ENCODE measurements at regions not wholly inside any gene's neighbourhood (a gene's known extent, or its start where the extent isn't known, plus 50 kb on each side); places are given as distances from the start of the nearest gene placed in this dataset.

GRCh38 chr14:43341921-43342320, 1165.2 kb downstream of the FSCB start (continued):
- no peak for TF ChIP-seq ETS1 (IDR thresholded peaks at IDR 0.05)
- TF ChIP-seq POLR2AphosphoS5 (IDR thresholded peaks at IDR 0.05; ENCODE audit: low read depth), result no peak
- no peak for TF ChIP-seq EZH2 (IDR thresholded peaks at IDR 0.05; ENCODE audit: low read depth, unreplicated experiment)
- TF ChIP-seq ZNF331 (CRISPR knock-in tag; IDR thresholded peaks at IDR 0.05; ENCODE audit: low read depth), result no peak
- TF ChIP-seq ZNF114 (CRISPR knock-in tag; IDR thresholded peaks at IDR 0.05), result no peak
- no peak for TF ChIP-seq STAT1 (IDR thresholded peaks at IDR 0.05; ENCODE audit: unreplicated experiment)

- no peak overlapping the region for H3K4me2 ChIP-seq
- no peak for TF ChIP-seq ETS1 (IDR thresholded peaks at IDR 0.05)
- TF ChIP-seq ZNF331 (CRISPR knock-in tag; IDR thresholded peaks at IDR 0.05; ENCODE audit: low read depth), result no peak
- no peak for TF ChIP-seq STAT1 (IDR thresholded peaks at IDR 0.05; ENCODE audit: unreplicated experiment)
- TF ChIP-seq CTCF (conservative IDR thresholded peaks at IDR 0.05; ENCODE audit: low read depth in 2 of 2), result no peak
- no peak for TF ChIP-seq NANOG (IDR thresholded peaks at IDR 0.05; ENCODE audit: borderline replicate concordance)
- no peak for TF ChIP-seq REST (IDR thresholded peaks at IDR 0.05; ENCODE audit: unreplicated experiment)
- no peak for TF ChIP-seq JUNB (IDR thresholded peaks at IDR 0.05; ENCODE audit: unreplicated experiment)
- no peak for TF ChIP-seq ZNF114 (CRISPR knock-in tag; IDR thresholded peaks at IDR 0.05)
- TF ChIP-seq EZH2phosphoT487 (IDR thresholded peaks at IDR 0.05; ENCODE audit: unreplicated experiment), result no peak
These were observed 1168.4 kb downstream of the FSCB start for GRCh38 chr14:43338713-43339112.

More at GRCh38 chr14:43338713-43339112, 1168.4 kb downstream of the FSCB start:
- Mint-ChIP-seq H3K36me3 (ENCODE audit: low read depth) (no peaks in the 10 kb centered on the region), H3K4me3 (no peak overlapping the region), H3K9me3 (peaks cover 6% of the 10 kb centered on the region; the same call in 1 of the 3 replicates), H3K27ac (peak overlapping the region; percentile 40; the same call in 1 of the 2 replicates), H3K4me1 (peaks cover 3% of the 10 kb centered on the region; the same call in 2 of the 3 replicates), H3K27me3 (ENCODE audit: insufficient read depth, low read depth, poor library complexity) (no peaks in the 10 kb centered on the region)
- Histone ChIP-seq H3K27ac (ENCODE audit: low read depth) (no peak overlapping the region), H3K4me3 (no peak overlapping the region), H3F3A (replicated peaks; ENCODE audit: low read depth) (no peaks in the 10 kb centered on the region), H4K20me1 (replicated peaks; ENCODE audit: insufficient read depth) (no peaks in the 10 kb centered on the region), H3K36me3 (ENCODE audit: insufficient read depth) (no peaks in the 10 kb centered on the region), H3K4me1 (ENCODE audit: insufficient read depth) (peaks cover 4% of the 10 kb centered on the region; the same call in 1 of the 2 replicates), H3K27me3 (ENCODE audit: insufficient read depth) (no peaks in the 10 kb centered on the region), H2AFZ (no peak overlapping the region), H3K9me2 (ENCODE audit: insufficient read depth) (peaks cover 10% of the 10 kb centered on the region; the same call in 1 of the 2 replicates), H3K79me2 (replicated peaks; ENCODE audit: insufficient read depth) (no peaks in the 10 kb centered on the region)
- ATAC-seq (no peak), DNase-seq (ENCODE audit: low spot score) (no peak)

Measured in GM23338 (cell line).